ENCODE measurements at regions not wholly inside any gene's neighbourhood (a gene's known extent, or its start where the extent isn't known, plus 50 kb on each side); places are given as distances from the start of the nearest gene placed in this dataset.

GRCh38 chrX:39318506-39319343 lies 517.5 kb downstream of the MID1IP1 start:
- H3K27me3 ChIP-seq (ENCODE audit: control insufficient read depth, insufficient read depth, low read length) = no peaks in the 10 kb centered on the region
- H3K36me3 ChIP-seq (ENCODE audit: control insufficient read depth, insufficient read depth, low read length) = no peaks in the 10 kb centered on the region
- H3K4me3 ChIP-seq (ENCODE audit: low read depth, low read length) = no peak overlapping the region
- FAIRE-seq (no peak), DNase-seq (ENCODE audit: low read depth) (no peak)
- TF ChIP-seq, protein P1, sequence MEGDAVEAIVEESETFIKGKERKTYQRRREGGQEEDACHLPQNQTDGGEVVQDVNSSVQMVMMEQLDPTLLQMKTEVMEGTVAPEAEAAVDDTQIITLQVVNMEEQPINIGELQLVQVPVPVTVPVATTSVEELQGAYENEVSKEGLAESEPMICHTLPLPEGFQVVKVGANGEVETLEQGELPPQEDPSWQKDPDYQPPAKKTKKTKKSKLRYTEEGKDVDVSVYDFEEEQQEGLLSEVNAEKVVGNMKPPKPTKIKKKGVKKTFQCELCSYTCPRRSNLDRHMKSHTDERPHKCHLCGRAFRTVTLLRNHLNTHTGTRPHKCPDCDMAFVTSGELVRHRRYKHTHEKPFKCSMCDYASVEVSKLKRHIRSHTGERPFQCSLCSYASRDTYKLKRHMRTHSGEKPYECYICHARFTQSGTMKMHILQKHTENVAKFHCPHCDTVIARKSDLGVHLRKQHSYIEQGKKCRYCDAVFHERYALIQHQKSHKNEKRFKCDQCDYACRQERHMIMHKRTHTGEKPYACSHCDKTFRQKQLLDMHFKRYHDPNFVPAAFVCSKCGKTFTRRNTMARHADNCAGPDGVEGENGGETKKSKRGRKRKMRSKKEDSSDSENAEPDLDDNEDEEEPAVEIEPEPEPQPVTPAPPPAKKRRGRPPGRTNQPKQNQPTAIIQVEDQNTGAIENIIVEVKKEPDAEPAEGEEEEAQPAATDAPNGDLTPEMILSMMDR (IDR thresholded peaks at IDR 0.05; ENCODE audit: insufficient read depth, low read length, severe bottlenecking) = no peak

DNA sequence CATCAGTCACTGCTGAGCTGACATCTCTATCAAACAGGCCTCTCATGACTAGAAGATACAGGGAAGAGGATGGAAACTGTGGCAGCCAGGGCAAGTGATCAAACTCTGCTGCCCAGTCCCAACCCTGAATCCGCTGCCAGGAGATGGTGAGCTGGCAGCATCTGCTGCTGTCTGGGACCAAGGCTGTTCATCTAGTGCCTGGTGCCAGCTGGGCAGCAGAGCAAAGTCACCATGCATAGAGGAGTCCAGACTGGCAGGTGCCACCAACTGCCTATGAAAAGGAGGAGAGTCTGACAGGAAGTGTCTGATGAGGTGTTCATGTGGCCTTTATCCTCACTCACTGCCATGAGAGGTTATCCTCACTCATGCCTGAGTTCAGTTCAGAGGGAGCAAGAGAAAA lies 518.9 kb downstream of the MID1IP1 start:
- TF ChIP-seq, protein P1 (IDR thresholded peaks at IDR 0.05; ENCODE audit: insufficient read depth, low read length, severe bottlenecking) = no peak
- Histone ChIP-seq H3K36me3 (ENCODE audit: control insufficient read depth, insufficient read depth, low read length) (no peaks in the 10 kb centered on the region), H3K4me3 (ENCODE audit: low read depth, low read length) (no peak overlapping the region), H3K27me3 (ENCODE audit: control insufficient read depth, insufficient read depth, low read length) (no peaks in the 10 kb centered on the region)
- no peak for FAIRE-seq
- no peak for DNase-seq (ENCODE audit: low read depth)

DNA sequence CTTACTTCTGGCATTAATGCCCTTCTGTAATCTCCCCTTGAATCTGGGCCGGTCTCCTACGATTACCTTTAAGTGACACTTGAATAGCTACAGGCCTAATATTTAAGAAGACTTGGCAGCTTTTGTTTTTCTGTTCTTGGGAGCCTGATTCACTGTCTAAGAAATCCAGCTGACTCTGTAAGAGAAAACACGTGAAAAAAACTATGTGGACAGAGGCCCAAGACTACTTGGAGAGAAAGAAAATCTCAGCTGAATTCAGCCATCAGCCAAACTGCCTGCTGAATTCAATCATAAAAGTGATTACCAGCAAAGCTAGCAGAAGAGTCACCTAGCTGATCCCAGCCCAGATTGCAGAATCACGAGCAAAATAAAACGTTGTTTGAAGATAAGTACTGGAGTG lies 521.2 kb downstream of the MID1IP1 start:
- no peak for FAIRE-seq
- no peak overlapping the region for H3K4me3 ChIP-seq (ENCODE audit: low read depth, low read length)
- DNase-seq (ENCODE audit: low read depth) = no peak
- no peaks in the 10 kb centered on the region for H3K27me3 ChIP-seq (ENCODE audit: control insufficient read depth, insufficient read depth, low read length)
- no peaks in the 10 kb centered on the region for H3K36me3 ChIP-seq (ENCODE audit: control insufficient read depth, insufficient read depth, low read length)
- TF ChIP-seq, protein P1 (IDR thresholded peaks at IDR 0.05; ENCODE audit: insufficient read depth, low read length, severe bottlenecking) = no peak

DNA sequence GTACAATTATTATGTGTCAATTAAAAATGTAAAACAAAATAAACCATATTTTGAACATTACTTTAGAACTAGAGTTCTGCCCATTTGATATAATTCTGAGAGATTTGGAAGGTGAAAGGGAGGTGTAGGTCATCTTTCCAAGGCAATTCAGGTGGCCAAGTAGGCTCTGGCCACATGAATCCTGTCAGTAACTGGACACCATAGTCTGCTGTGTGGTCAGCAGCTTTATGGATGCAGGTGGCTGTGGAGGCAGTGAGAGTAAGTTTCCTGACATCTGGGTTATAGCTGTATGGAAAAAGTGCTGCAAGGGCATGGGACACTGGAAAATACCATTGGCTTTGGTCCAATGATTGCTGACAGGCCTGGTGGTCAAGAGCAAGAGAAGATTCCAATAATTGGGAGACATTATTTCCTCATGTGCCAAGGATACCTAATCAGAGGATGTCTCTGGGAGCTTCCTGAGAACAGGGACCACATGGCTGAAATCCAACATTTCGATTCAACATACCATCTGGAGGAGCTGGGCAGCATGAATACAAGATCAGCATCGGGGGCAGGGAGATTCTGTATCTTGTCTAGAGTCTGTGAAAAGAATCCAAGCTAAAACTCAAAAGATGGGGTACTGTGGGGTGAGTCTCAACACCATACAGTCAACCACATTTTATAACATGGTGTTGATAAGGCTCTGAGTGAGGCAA lies 523.1 kb downstream of the MID1IP1 start:
- no peak for DNase-seq (ENCODE audit: low read depth)
- H3K36me3 ChIP-seq (ENCODE audit: control insufficient read depth, insufficient read depth, low read length) = no peaks in the 10 kb centered on the region
- no peak overlapping the region for H3K4me3 ChIP-seq (ENCODE audit: low read depth, low read length)
- no peaks in the 10 kb centered on the region for H3K27me3 ChIP-seq (ENCODE audit: control insufficient read depth, insufficient read depth, low read length)
- TF ChIP-seq, protein P1 (IDR thresholded peaks at IDR 0.05; ENCODE audit: insufficient read depth, low read length, severe bottlenecking) = no peak
- FAIRE-seq = no peak

DNA sequence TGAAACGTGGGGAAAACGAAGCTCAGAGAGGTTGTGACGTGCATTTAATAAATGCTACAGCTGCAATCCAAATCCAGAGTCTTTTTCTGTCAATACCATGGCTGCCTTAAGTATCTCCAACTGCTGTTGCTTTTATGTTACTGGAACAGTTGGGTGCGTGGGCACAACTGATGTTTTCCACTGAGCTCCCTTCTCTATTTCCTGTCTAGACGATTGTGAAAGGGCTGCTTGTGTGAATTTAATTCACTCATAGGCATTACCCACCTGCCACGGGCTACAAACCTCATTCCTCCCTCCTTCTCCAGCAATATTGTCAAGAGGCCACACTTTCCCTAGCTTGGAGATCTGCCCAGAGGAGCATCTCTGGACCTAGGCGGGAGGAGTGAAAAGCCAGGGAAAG lies 526.0 kb downstream of the MID1IP1 start:
- DNase-seq (ENCODE audit: low read depth) = no peak
- TF ChIP-seq, protein P1 (IDR thresholded peaks at IDR 0.05; ENCODE audit: insufficient read depth, low read length, severe bottlenecking) = no peak
- H3K4me3 ChIP-seq (ENCODE audit: low read depth, low read length) = no peak overlapping the region
- no peaks in the 10 kb centered on the region for H3K36me3 ChIP-seq (ENCODE audit: control insufficient read depth, insufficient read depth, low read length)
- FAIRE-seq = no peak
- H3K27me3 ChIP-seq (ENCODE audit: control insufficient read depth, insufficient read depth, low read length) = no peaks in the 10 kb centered on the region
